HG03460 (cell line): ENCODE measurements at regions not wholly inside any gene's neighbourhood (a gene's known extent, or its start where the extent isn't known, plus 50 kb on each side); places are given as distances from the start of the nearest gene placed in this dataset.

ENCODE experiments used
- ATAC-seq: cut with Tn5 transposase; IDR thresholded peaks from one replicate; pipeline ENCODE4 v1.9.1; 2021; ENCODE audit not compliant: unreplicated experiment

- no peak for ATAC-seq
Observed at GRCh38 chr1:170864238-170864637, 71.1 kb upstream of the MROH9 start.

- ATAC-seq, result no peak
Observed at GRCh38 chr1:170864876-170865538, 70.3 kb upstream of the MROH9 start.

GRCh38 chr1:170866646-170867045 is 68.7 kb upstream of the MROH9 start:
- no peak for ATAC-seq

GRCh38 chr1:170871868-170872267 is 63.5 kb upstream of the MROH9 start:
- ATAC-seq, result no peak

GRCh38 chr1:170872663-170873062 is 62.7 kb upstream of the MROH9 start:
- ATAC-seq, result peak; percentile 57

GRCh38 chr1:170874671-170875070 is 60.7 kb upstream of the MROH9 start:
- no peak for ATAC-seq

- ATAC-seq, result no peak
Observed at GRCh38 chr1:170881268-170882265, 53.8 kb upstream of the MROH9 start.
